HL-60 (cell line): ENCODE measurements at regions not wholly inside any gene's neighbourhood (a gene's known extent, or its start where the extent isn't known, plus 50 kb on each side); places are given as distances from the start of the nearest gene placed in this dataset.

Source experiments
- CTCF ChIP-seq: IDR thresholded peaks from one replicate; pipeline ENCODE4 v1.5.1; 2011; ENCODE audit warnings: low read length, control low read depth, inconsistent platforms; ENCODE audit not compliant: insufficient read depth
- GABPA ChIP-seq: IDR thresholded peaks from 2 replicates; pipeline ENCODE4 v1.6.1; 2012; ENCODE audit warnings: low read depth
- POLR2AphosphoS5 ChIP-seq: IDR thresholded peaks from 2 replicates; pipeline ENCODE4 v1.6.1; 2012; ENCODE audit warnings: low read depth
- SPI1 ChIP-seq: IDR thresholded peaks from 2 replicates; pipeline ENCODE4 v1.6.1; 2012; ENCODE audit warnings: low read depth, mild to moderate bottlenecking, borderline replicate concordance
- TF ChIP-seq, protein P1 (sequence below): IDR thresholded peaks from 2 replicates; pipeline ENCODE4 v1.6.1; 2012; ENCODE audit warnings: low read depth; ENCODE audit not compliant: insufficient replicate concordance

- TF ChIP-seq CTCF (no peak), POLR2AphosphoS5 (no peak), GABPA (no peak), SPI1 (no peak)
- TF ChIP-seq, protein P1, sequence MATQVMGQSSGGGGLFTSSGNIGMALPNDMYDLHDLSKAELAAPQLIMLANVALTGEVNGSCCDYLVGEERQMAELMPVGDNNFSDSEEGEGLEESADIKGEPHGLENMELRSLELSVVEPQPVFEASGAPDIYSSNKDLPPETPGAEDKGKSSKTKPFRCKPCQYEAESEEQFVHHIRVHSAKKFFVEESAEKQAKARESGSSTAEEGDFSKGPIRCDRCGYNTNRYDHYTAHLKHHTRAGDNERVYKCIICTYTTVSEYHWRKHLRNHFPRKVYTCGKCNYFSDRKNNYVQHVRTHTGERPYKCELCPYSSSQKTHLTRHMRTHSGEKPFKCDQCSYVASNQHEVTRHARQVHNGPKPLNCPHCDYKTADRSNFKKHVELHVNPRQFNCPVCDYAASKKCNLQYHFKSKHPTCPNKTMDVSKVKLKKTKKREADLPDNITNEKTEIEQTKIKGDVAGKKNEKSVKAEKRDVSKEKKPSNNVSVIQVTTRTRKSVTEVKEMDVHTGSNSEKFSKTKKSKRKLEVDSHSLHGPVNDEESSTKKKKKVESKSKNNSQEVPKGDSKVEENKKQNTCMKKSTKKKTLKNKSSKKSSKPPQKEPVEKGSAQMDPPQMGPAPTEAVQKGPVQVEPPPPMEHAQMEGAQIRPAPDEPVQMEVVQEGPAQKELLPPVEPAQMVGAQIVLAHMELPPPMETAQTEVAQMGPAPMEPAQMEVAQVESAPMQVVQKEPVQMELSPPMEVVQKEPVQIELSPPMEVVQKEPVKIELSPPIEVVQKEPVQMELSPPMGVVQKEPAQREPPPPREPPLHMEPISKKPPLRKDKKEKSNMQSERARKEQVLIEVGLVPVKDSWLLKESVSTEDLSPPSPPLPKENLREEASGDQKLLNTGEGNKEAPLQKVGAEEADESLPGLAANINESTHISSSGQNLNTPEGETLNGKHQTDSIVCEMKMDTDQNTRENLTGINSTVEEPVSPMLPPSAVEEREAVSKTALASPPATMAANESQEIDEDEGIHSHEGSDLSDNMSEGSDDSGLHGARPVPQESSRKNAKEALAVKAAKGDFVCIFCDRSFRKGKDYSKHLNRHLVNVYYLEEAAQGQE = no peak
Observed at GRCh38 chr2:118177318-118177717, 89.0 kb downstream of the INSIG2 start.
